HFF-Myc (cell line): ENCODE measurements at regions not wholly inside any gene's neighbourhood (a gene's known extent, or its start where the extent isn't known, plus 50 kb on each side); places are given as distances from the start of the nearest gene placed in this dataset.

Experiments
- DNase-seq: peaks from one replicate; pipeline ENCODE4 v3.0.0-alpha.2; 2011; ENCODE audit warnings: low read depth; ENCODE audit errors: extremely low read depth
- H3K4me3 ChIP-seq: replicated peaks from 2 replicates; pipeline ENCODE4 v1.5.1; 2011; ENCODE audit warnings: low read depth, mild to moderate bottlenecking, control low read depth, low read length
- CTCF ChIP-seq: IDR thresholded peaks from 2 replicates; pipeline ENCODE4 v1.5.1; 2012; ENCODE audit warnings: mild to moderate bottlenecking, low read depth, low read length, control low read depth; ENCODE audit errors: missing control alignments

- no peak overlapping the region for H3K4me3 ChIP-seq
- no peak for TF ChIP-seq CTCF
- DNase-seq, result no peak
These were observed 101.6 kb upstream of the PACRGL start for GRCh38 chr4:20598626-20599025.

- no peak overlapping the region for H3K4me3 ChIP-seq
- DNase-seq, result no peak
- no peak for TF ChIP-seq CTCF
These were observed 96.5 kb upstream of the PACRGL start for GRCh38 chr4:20603671-20604313.

GRCh38 chr4:20612313-20612712 lies 87.9 kb upstream of the PACRGL start:
- no peak overlapping the region for H3K4me3 ChIP-seq
- no peak for TF ChIP-seq CTCF
- no peak for DNase-seq

- TF ChIP-seq CTCF, result no peak
- no peak for DNase-seq
- H3K4me3 ChIP-seq, result no peak overlapping the region
These were observed 85.4 kb upstream of the PACRGL start for GRCh38 chr4:20614816-20615215.

GRCh38 chr4:20615486-20616260 lies 84.6 kb upstream of the PACRGL start:
- no peak for TF ChIP-seq CTCF
- DNase-seq, result no peak
- no peak overlapping the region for H3K4me3 ChIP-seq

GRCh38 chr4:20616313-20616712 lies 83.9 kb upstream of the PACRGL start:
- H3K4me3 ChIP-seq, result no peak overlapping the region
- DNase-seq, result no peak
- no peak for TF ChIP-seq CTCF
